Osteoblast (primary cell): ENCODE measurements at regions not wholly inside any gene's neighbourhood (a gene's known extent, or its start where the extent isn't known, plus 50 kb on each side); places are given as distances from the start of the nearest gene placed in this dataset.

Experiments used
- DNase-seq: peaks from one replicate; pipeline ENCODE4 v3.0.0; 2011; ENCODE audit warnings: low spot score, mixed read lengths; ENCODE audit not compliant: insufficient read length; ENCODE audit errors: missing footprints
- H2AFZ ChIP-seq: 2 replicates; pipeline ENCODE4 v1.6.0; 2011; ENCODE audit warnings: mild to moderate bottlenecking, low read length
- H3K27ac ChIP-seq: 2 replicates; pipeline ENCODE4 v1.5.1; 2011; ENCODE audit warnings: mild to moderate bottlenecking, low read depth, low read length, moderate library complexity
- H3K27me3 ChIP-seq: 2 replicates; pipeline ENCODE4 v1.6.0; 2012; ENCODE audit warnings: mild to moderate bottlenecking, control low read depth, inconsistent platforms, low read length, moderate library complexity; ENCODE audit not compliant: insufficient read depth
- H3K36me3 ChIP-seq: 2 replicates; pipeline ENCODE4 v1.5.1; 2011; ENCODE audit warnings: mild to moderate bottlenecking, low read length, control low read depth, moderate library complexity; ENCODE audit not compliant: insufficient read depth
- H3K4me1 ChIP-seq: 2 replicates; pipeline ENCODE4 v1.5.1; 2011; ENCODE audit warnings: mild to moderate bottlenecking, low read length, control low read depth, moderate library complexity; ENCODE audit not compliant: insufficient read depth
- H3K4me2 ChIP-seq: 2 replicates; pipeline ENCODE4 v1.6.0; 2011; ENCODE audit warnings: mild to moderate bottlenecking, low read length; ENCODE audit not compliant: insufficient read depth
- H3K4me3 ChIP-seq: fragments of 200-600 bp; sonication (generic); 3 replicates; pipeline ENCODE4 v1.5.1; 2012; ENCODE audit warnings: mild to moderate bottlenecking, low read length, inconsistent platforms; ENCODE audit not compliant: insufficient read depth
- H3K79me2 ChIP-seq: 2 replicates; pipeline ENCODE4 v1.6.0; 2012; ENCODE audit warnings: mild to moderate bottlenecking, low read length, control low read depth, inconsistent platforms; ENCODE audit not compliant: insufficient read depth
- H3K9me3 ChIP-seq: 2 replicates; pipeline ENCODE4 v1.5.1; 2011; ENCODE audit warnings: low read depth, low read length, control low read depth
- H4K20me1 ChIP-seq: 2 replicates; pipeline ENCODE4 v1.6.0; 2012; ENCODE audit warnings: mild to moderate bottlenecking, low read length, control low read depth; ENCODE audit not compliant: insufficient read depth
- TF ChIP-seq, protein P1 (sequence below): IDR thresholded peaks from 2 replicates; pipeline ENCODE4 v1.5.1; 2011; ENCODE audit warnings: mild to moderate bottlenecking, low read depth, low read length, moderate library complexity; ENCODE audit errors: extremely low read depth

GRCh38 chr3:166445865-166446264 is 608.6 kb upstream of the BCHE start:
- H3K36me3 ChIP-seq: no peaks in the 10 kb centered on the region
- H3K4me1 ChIP-seq: no peaks in the 10 kb centered on the region
- H3K27me3 ChIP-seq: no peaks in the 10 kb centered on the region
- no peak for DNase-seq
- H3K9me3 ChIP-seq: peaks cover 5% of the 10 kb centered on the region
- no peak overlapping the region for H3K4me3 ChIP-seq
- H4K20me1 ChIP-seq: no peaks in the 10 kb centered on the region
- H3K27ac ChIP-seq: no peak overlapping the region
- TF ChIP-seq, protein P1, sequence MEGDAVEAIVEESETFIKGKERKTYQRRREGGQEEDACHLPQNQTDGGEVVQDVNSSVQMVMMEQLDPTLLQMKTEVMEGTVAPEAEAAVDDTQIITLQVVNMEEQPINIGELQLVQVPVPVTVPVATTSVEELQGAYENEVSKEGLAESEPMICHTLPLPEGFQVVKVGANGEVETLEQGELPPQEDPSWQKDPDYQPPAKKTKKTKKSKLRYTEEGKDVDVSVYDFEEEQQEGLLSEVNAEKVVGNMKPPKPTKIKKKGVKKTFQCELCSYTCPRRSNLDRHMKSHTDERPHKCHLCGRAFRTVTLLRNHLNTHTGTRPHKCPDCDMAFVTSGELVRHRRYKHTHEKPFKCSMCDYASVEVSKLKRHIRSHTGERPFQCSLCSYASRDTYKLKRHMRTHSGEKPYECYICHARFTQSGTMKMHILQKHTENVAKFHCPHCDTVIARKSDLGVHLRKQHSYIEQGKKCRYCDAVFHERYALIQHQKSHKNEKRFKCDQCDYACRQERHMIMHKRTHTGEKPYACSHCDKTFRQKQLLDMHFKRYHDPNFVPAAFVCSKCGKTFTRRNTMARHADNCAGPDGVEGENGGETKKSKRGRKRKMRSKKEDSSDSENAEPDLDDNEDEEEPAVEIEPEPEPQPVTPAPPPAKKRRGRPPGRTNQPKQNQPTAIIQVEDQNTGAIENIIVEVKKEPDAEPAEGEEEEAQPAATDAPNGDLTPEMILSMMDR: no peak
- no peak overlapping the region for H3K4me2 ChIP-seq
- no peaks in the 10 kb centered on the region for H3K79me2 ChIP-seq
- no peak overlapping the region for H2AFZ ChIP-seq

GRCh38 chr3:166444756-166445155 is 607.5 kb upstream of the BCHE start:
- no peak for DNase-seq
- Histone ChIP-seq H3K4me3 (no peak overlapping the region), H3K4me2 (no peak overlapping the region), H4K20me1 (no peaks in the 10 kb centered on the region), H3K27ac (no peak overlapping the region), H2AFZ (no peak overlapping the region), H3K27me3 (no peaks in the 10 kb centered on the region), H3K36me3 (no peaks in the 10 kb centered on the region), H3K4me1 (no peaks in the 10 kb centered on the region), H3K79me2 (no peaks in the 10 kb centered on the region), H3K9me3 (peaks cover 5% of the 10 kb centered on the region)
- TF ChIP-seq, protein P1: no peak

DNA sequence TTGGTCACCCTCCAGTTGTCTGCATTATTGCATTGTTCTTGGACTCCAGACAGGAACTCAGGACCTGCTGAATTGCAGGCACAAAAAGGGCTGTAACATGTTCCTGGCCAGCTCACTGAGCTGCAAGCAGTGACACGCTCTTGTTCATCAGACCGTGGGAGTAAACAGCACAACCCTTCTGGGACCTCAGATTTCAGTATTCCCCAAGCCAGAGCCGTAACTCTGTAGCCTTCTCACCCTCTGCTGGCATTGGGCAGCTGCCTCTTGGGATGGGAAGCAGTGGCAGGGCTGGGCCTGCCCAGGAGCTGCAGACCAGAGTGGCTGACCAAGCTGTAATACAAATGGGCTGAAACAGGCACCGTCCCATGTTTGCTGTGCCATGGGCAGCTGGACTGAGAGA is 607.1 kb upstream of the BCHE start:
- TF ChIP-seq, protein P1: no peak
- H3K4me2 ChIP-seq: no peak overlapping the region
- no peaks in the 10 kb centered on the region for H3K27me3 ChIP-seq
- H2AFZ ChIP-seq: no peak overlapping the region
- no peaks in the 10 kb centered on the region for H3K36me3 ChIP-seq
- no peak overlapping the region for H3K27ac ChIP-seq
- no peak overlapping the region for H3K4me3 ChIP-seq
- no peak for DNase-seq
- H4K20me1 ChIP-seq: no peaks in the 10 kb centered on the region
- H3K9me3 ChIP-seq: peaks cover 5% of the 10 kb centered on the region
- no peaks in the 10 kb centered on the region for H3K4me1 ChIP-seq
- H3K79me2 ChIP-seq: no peaks in the 10 kb centered on the region

DNA sequence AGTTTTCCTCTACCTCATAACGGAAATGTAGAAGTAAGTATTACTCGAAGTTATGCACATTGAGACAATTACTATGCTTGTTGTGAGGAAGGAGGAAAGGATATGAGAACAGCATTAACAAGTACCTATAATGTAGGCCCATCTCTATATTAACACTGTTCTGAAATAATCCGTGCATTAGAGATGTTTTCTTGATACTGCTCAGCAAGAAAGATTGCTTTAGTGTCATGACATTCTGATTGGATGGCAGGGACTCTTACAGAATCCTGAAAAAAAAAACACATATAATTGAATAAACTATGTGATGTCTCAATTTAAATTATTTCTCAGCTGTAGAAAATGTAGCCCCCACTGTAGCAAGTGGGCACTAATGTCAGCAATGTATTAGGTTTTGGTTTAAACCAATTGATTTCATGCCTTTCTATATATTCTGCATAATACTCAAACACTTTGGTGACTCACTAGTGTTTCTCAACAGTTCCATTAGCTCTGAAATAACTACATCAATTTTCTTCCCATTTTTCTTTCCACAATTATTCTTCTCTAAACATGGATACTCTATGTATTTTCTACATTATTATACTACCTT is 598.3 kb upstream of the BCHE start:
- Histone ChIP-seq H3K9me3 (no peaks in the 10 kb centered on the region), H2AFZ (no peak overlapping the region), H3K36me3 (no peaks in the 10 kb centered on the region), H3K4me3 (no peak overlapping the region), H3K27ac (no peak overlapping the region), H3K79me2 (no peaks in the 10 kb centered on the region), H3K27me3 (no peaks in the 10 kb centered on the region), H4K20me1 (no peaks in the 10 kb centered on the region), H3K4me1 (no peaks in the 10 kb centered on the region), H3K4me2 (no peak overlapping the region)
- no peak for DNase-seq
- TF ChIP-seq, protein P1: no peak
